ENCODE measurements at regions not wholly inside any gene's neighbourhood (a gene's known extent, or its start where the extent isn't known, plus 50 kb on each side); places are given as distances from the start of the nearest gene placed in this dataset.

DNA sequence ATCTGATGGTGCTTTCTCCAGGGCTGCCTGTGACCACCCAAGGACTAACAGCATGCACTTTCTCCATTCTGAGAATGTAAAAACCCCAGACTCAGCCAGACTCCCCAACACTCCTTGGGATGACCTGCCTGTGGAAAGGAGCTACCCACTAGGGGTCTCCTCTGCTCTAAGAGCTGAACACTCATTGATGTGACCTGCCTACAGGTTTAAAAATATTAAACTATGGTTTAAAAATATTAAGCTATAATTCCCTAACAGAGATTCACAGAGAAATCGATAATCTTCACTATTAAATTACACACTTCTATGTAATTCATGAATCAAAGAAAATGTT is 696.2 kb upstream of the SLITRK5 start:
- DNase-seq, result no peak

DNA sequence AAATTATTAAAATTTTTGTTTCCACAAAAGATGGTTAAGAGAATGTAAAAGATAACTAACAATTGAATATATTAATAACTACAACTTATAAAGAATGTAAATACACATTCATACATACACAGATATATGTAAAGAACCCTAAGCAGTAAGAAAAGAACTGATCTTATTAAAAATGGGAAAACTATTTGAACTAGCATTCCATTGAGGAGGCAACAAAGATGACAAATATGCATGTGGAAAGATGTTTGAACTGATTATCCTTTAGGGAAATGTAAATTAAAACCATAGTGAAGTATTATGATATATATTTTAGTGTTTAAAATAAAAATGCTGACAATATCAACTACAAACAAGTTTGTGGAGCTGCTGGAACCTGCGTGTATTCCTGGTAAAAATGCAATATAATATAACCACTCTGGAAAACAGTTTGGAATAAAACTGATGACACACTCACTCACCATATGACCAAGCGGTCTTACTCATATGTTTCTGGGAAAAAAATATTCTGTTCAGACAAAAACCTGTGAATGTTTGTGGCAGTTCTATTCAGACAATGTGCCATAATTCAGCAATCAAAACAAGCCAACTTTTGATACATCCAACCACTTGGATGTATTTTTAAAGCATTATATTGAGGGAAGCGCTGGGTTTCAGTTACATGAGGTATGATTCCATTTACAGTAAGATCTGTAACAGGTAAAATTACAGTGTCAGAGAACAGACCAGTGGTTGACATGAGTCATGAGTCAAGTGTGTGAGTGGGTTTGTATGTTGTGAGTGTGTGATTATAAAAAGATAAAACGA is 694.4 kb upstream of the SLITRK5 start:
- DNase-seq, result no peak

DNA sequence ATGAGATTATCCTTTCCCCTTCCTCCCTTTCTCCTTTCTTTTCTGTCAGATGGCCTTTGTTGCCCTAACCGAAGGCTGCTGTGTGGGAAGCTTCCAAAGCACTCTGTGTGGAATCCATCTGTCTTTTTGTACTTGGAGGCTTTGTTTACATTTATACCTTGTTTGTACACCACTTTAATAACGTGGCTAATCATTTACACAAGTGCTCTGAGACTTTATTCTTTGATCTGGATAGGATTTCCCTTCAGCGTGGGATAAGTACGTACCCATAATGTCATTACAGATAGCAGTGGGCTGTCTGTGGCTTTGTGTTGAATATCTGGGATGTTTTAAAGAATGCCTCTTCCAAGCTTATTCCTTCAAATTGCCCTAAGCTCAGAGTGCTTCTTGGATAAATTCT is 684.7 kb upstream of the SLITRK5 start:
- no peak for DNase-seq

DNA sequence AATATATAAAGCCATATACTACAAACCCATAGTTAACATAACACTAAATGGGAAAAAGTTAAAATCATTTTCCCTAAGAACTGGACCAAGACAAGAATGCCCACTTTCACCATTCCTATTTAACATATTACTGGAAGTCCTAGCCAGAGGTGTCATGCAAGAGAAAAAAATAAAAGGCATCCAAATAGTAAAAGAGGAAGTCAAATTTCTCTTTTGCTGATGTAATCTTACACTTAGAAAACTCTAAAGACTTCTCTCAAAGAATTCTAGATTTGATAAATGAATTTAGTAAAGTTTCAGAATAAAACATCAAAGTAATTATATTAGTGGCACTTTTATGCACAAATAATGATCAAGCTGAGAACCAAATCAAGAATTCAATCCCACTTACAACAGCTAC is 678.9 kb upstream of the SLITRK5 start:
- no peak for DNase-seq

DNA sequence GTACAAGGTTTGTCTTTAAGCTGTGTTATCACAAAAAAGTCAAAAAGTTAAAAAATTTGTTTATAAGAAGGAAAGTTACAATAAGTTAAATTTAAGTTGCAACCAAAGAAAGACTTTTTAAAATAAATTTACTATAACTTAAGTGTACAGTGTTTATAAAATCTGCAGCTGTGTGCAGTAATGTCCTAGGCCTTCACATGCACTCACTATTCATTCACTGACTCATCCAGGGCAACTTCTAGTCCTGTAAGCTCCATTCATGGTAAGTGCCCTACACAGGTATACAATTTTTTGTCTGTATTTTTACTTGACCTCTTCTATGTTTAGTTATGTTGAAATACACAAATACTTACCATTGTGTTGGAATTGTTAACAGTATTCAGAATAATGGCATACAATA is 667.9 kb upstream of the SLITRK5 start:
- no peak for DNase-seq

DNA sequence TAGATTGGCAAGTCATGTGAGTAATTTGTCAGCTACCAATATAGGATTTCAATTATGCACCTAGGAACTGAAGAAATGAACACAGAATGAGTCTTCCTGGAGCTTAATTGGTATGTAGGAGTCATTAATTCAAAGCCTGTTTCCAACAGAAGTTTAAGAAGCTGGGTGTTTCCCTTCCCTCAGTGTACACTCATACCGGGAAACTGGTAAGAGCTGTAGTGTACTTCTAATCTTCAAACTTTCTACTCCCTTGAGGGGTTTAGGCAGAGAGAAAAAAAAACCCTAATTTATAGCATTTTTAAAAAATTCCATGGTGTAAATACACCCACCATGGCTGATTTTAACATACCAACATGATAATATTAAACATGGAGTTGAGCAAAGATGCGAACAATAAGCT is 665.7 kb upstream of the SLITRK5 start:
- no peak for DNase-seq

DNA sequence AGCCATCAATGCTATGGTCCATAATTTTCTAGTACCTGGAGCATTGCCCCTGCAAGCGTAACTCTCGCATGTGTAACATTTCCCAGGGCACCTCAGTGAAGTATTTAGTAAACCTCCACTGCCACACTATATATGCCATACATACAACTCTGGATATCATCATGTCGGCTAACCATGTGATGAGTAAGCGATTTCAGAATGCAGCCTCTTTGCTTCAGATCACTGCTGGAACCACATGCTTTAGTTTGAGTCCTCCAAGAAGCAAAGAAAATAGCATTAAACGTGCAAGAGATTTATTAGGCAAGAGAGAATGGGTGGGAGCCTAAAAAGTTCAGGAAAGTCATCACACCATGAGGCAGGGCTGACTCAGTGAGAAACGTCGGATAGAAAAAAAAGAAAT is 635.6 kb upstream of the SLITRK5 start:
- no peak for DNase-seq

DNA sequence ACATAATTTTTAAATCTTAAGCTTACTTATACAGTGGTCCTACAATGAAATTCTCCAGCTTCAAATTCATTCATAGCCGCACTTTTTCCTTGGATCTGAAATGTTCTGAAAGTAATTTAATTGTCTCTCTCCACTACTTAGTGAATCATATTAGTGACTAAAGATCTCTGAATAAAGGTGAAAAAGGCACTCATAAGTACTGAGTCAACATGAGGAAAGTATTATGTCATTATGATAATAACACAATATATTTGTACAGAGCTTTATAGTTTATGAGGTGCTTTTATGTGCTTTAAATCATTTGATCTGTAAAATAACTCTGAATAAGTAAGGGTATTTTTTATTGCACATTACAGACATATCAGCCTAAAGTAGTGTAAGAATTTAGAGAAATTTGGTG is 628.2 kb upstream of the SLITRK5 start:
- DNase-seq, result no peak

DNA sequence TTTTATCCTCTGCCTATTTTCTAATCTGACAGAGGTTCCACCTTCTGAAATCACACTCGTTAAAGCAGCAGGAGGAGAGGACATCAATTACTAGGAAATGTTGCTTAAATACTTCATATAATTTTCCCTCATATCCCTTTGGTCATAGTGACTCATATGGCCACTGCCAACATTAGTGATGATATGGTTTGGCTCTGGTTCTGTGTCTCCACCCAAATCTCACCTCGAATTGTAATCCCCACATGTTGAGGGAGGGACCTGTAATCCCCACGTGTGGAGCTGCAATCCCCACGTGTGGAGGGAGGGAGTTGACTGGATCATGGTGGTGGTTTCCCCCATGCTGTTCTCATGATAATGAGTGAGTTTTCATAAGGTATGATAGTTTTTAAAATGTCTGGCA is 618.4 kb upstream of the SLITRK5 start:
- no peak for DNase-seq

DNA sequence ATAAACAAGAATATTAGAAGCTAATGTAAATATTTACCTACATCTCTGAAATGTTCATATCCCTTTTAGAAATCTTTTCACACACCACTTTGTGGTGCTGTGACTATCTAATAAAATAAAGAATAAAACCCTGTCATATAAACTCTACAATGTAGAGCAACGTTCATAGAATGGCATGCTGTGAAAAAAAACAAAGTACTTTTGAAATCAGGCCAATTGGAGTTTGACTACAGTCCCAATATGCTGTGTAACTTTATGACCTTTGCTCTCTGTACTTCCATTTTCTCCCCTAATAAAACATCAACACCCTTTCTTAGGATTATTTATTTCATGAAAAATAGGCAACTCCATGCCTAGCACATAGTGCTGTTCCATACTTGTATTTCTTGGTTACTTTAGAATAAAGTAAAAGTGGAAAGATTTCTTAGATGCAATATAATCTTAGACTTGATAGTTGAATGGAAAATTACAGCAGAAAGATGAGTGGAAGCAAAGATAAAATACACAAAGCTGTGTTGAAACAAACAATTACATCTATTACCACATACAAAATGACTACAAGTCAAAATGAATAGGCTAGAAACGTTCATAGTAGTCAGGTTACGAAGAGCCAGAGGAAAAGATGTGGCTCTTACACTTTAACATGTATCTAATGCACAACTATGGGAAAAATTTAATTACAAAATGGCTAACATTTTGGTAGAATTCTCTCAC is 613.2 kb upstream of the SLITRK5 start:
- DNase-seq, result no peak

DNA sequence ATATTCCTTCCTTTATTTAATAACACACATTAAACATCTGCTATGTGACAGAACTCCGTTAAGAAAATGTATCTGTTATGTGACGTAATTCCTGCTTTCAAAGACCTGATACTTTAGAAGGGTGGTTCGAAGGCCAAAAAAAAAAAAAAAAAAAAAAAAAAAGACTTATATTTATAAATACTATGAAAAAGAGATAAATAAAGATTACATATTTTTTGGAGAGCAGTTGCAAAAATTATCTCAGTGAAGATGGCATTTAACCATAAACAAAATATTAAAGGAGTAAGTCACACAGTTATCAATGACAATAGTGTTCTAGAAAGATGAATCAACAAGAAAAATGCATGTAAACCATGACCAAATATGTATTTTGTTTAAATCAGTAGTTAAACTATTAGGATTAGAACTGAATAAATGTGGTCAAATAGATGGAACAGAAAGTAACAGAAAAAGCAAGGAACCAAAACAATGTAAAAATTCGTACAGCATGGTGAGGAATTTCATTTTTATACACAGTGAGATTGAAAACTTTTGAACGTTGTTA is 612.3 kb upstream of the SLITRK5 start:
- DNase-seq, result no peak

DNA sequence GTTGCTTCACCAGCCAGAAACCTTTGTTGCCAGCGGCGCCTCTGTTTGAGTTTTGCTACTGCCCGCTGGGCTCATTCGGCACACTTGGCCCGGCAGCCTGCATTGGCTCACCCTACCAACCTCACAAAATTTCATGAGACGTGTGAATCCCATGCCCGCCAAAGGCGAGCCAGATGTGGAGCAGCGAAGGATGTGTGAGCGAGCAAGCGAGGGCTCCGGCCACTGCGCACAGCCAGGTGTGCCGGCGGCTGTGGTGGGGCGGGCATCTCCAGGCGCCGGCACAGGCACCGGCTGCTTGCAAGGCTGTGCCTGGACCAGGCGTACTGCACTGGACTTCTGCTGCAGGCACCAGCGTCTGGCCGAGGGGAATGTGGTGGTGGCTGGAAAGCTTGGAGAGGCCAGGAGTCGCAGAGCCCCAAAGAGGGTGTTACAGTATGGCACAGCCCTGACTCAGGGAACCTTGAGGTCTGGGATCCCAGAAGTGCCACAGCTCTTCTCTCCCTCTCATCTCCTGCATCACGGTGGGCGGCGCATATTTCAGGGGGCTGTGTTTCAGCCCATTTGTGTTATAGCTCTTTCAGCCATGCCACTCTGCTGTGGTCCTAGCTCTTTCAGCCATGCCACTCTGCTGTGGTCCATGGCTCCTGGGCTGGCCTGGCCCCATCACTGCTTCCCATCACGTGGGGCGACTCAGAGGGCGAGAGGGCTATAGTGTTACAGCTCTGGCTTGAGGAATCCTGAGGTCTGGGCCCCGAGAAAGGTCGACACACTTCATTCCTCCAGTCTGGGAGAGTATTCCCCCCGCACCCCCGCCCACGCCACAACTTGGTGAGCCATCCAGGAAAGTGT is 592.0 kb upstream of the SLITRK5 start:
- no peak for DNase-seq

DNA sequence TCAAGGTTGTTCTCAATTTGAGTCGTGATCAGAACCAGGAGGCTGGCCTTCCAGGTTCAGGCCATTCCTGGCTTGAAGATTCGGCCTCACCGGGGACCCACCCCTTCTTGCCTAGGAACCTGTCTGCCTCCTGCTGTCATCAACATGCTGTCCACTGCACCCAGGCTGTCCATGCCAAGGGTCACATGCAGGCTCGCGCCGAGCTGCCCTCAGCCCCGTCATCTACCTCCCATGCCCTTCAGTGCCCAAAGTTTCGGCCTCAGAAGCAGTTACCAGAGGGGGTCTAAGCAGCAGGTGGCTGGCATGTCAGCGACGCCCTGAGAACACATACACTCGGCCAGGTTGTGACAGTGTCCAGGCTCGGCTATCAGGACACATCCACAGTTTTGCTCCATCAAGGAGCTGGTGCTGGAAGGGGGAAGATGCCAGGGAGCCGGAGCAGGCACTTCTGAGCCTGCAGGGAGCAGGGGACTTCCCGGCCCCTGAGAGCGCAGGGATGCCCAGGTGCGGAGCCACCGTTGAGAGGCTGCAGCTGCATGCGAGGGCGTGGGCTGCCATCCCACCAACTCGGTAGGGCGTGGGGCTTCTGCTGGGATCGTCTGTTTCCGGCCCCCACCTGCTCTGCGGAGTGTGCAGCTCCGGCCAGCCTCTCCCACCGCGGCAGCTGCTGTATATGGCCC is 590.9 kb upstream of the SLITRK5 start:
- DNase-seq, result no peak

DNA sequence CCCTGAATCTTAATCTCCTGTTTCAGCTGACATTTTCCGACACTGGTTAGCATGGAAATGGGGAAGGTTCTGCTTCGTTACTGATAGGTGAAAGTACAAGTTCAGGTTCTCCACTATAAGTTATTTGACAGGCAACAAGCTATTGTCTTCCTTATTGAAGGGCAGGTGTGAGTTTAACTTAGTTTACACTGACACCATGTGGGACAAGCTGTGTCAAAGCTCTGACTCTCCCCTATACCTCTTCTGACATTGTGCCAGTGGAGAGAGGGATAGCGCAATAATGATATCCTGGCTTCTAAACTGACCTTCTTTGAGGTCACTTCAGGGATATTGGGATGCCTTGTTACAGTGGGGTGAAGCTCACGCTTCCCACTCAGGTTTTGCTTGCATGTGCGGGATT is 587.0 kb upstream of the SLITRK5 start:
- DNase-seq, result no peak

DNA sequence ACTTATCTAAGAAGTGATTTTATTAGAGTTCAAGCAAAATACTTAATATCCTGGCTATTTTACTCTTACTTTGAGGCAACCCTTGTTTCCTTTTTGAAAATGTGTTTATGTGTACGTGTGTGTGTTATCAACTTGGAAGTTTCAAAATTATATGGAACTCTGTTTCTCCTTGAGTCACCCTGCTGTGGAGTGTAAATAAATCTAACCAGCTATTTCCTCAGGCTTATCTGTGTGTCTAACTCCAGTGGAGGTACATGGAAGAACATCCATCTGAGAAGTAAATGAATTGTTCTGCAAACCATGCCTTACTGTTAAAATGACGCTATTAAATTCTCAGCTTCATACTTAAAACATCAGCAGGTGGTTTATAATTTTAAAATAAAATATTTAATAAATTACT is 583.4 kb upstream of the SLITRK5 start:
- no peak for DNase-seq

DNA sequence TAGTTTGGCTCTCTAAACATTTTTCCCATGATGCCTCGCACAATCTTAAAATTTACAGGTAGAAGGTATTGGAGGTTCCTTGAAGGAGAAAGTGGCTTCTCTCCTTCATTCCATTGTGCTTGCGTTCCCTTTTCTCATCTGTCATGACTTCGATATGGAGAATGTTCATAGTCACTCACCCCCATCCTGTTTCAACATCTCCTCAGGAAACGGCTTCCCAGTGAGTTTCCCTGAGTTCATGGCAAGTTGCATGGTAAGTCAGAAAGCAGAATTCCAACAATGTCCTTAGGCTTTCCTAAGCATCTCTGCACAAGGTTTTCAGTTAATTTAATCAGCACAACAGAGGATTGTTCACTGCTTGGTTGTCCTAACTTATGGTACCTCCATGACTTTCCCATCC is 581.8 kb upstream of the SLITRK5 start:
- no peak for DNase-seq

DNA sequence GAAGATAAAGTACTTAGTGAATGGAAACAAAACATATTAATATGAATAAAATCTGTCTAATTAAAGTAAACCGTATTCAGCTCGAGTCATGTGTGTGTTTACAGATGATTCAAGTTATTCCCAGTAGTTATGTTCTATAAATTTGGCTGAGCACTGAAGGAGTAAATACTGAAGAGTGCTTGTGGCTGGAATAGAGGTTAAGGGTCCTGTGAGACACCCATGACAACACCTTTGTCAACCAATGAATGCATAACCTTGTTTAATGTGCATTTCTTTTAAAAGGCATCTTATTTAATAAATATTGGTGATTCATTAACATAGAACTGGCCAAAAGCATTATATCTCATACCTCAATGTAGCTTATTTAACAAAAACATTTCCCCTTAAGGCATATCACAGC is 577.8 kb upstream of the SLITRK5 start:
- DNase-seq, result no peak

DNA sequence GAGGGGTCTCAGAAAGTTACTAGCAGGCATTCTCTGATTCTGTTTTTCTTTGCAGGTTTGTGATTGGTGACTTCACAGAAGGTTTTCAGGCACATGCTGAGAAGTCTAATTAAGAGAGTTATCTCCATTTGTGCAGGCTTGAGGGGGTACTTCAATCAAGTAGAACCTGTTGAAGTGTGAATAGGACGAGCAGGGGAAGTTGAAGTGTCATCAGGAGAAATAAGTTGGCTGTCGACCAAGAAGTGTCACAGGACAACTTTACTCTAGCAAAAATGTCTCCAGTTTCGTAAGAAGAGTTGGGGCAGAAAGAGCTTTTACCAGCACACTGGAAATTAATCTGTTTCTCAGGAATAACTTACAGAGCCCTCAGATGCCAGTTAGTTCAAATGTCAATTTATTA is 576.5 kb upstream of the SLITRK5 start:
- DNase-seq, result no peak

DNA sequence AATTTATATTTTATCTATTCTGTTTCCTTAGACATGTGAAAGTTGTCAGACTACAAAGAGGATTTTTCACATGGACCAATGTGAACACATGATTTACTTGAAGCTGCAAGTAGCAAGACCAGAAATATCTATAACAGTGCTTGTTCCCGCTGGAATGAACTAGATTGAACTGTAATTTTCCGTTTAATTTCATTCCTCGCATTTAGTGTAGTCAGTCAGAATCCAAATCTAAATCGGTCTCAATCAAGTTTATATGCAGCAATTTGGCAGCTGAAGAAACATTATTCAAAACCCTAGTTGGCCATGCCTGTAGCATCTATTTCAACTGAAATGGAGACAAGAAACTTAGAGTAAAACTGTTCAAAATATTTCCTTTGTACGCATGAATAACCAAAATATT is 570.7 kb upstream of the SLITRK5 start:
- no peak for DNase-seq

DNA sequence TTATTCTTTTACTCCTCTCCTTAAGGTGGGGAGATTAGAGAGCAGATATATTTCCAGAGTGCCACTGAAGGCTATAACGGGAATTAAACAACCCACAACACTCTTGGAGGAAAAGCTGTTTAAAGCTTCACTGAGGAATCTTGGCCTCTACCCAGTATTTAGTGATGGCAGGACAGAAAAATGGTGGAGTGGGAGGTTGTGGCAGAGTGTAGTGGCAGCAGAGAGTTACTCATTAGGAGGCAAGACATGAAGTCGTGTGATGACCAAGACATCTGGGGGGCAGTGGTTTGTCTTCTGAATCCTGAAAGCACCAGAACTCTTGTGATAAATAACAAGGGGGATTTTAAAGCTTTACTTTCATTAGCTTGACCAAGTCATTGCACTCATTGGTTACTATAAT is 563.5 kb upstream of the SLITRK5 start:
- no peak for DNase-seq

DNA sequence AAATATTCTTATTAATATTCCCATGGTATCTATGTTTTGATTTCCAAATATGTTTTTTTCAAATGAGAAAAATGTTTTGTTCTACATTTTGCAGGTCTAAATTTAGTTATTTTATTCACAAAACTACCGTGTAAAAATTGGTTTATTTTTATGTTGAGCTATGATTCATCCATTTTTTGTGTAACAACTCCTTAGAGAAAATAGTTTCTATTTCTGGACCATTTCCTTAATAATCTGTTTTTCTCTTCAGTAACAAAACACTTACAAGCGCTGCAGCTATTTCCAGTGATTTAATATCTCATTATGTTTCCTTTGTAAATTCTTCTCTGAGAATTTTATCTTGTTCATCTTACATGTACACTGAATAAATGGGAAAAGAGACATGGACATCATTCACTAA is 550.7 kb upstream of the SLITRK5 start:
- no peak for DNase-seq

DNA sequence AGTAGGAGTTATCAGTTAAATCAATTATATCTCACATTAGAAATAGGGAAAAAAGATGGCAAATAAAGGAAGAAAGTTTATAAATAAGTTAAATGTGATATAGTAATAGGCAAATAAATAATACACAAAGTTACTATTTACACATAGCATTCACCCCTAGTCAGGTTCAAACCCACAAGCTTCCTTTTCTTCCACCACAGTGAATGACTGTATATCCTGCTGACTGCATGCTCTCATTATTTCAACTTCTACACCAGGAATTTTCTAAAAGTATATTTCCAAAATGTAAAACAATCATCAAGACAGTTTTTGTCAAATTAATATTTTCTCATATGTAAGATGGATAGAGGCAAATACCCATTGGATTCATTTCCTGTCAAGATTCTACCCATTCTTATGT is 548.6 kb upstream of the SLITRK5 start:
- no peak for DNase-seq

All from NCI-H446 treated with DMSO at 0.1 percent for 48 hours (cell line).